ENCODE measurements at regions not wholly inside any gene's neighbourhood (a gene's known extent, or its start where the extent isn't known, plus 50 kb on each side); places are given as distances from the start of the nearest gene placed in this dataset.

DNA sequence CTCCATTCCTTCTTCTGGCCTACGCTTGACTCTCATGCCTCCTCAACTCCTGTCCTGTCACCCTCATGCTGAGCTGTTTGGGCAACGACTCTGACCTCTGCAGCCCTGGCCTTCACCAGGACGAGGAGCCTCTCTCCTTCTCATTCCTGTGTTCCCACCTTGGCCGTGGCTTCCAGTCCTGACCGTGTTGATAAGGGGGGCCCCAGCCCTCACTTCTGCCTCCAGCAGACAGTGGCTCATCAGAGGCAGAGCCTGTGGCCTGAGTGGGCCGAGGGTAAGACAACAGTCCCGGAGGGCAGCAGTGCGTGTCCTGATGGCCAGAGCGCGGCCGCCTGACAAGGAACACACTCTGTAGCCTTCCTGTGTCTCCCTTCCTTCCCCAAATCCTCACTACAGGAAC lies 61.7 kb upstream of the UBE3C start:
- intact Hi-C loops (cut with micrococcal nuclease) = no loop called here

More for the DNA sequence above, 61.7 kb upstream of the UBE3C start:
- Histone ChIP-seq H4K5ac (ENCODE audit: low read depth, low read length) (no peak overlapping the region), H3K23ac (ENCODE audit: low read depth, low read length) (no peak overlapping the region), H2BK5ac (ENCODE audit: low read depth, low read length, poor library complexity, severe bottlenecking) (no peak overlapping the region), H2BK15ac (ENCODE audit: low read depth, low read length) (no peak overlapping the region), H3K79me1 (ENCODE audit: low read depth in 1 of 2, low read length in 2 of 2) (no peaks in the 10 kb centered on the region), H3K4me1 (ENCODE audit: control insufficient read depth, insufficient read depth, low read length) (no peaks in the 10 kb centered on the region), H3K36me3 (ENCODE audit: control insufficient read depth, insufficient read depth, low read length) (no peaks in the 10 kb centered on the region), H3K9me3 (ENCODE audit: control insufficient read depth, insufficient read depth, low read length) (no peaks in the 10 kb centered on the region; the same call in 1 of the 2 replicates), H3K18ac (ENCODE audit: low read depth, low read length) (no peak overlapping the region), H2BK120ac (ENCODE audit: low read depth, low read length) (no peak overlapping the region), H3K56ac (ENCODE audit: extremely low read depth, insufficient read depth, low read length) (no peak overlapping the region), H4K8ac (ENCODE audit: low read depth in 2 of 2, low read length in 2 of 2) (no peak overlapping the region), H2AFZ (replicated peaks; ENCODE audit: low read length, poor library complexity) (no peak overlapping the region), H2AK5ac (ENCODE audit: low read depth, low read length) (no peak overlapping the region), H3K27me3 (ENCODE audit: control insufficient read depth, insufficient read depth, low read length) (peaks cover 25% of the 10 kb centered on the region), H3K9me1 (ENCODE audit: insufficient read depth, low read length) (no peaks in the 10 kb centered on the region), H3K4me3 (ENCODE audit: insufficient read depth, low read depth, low read length) (no peak overlapping the region), H3K4me2 (ENCODE audit: low read depth, low read length) (no peak overlapping the region), H4K20me1 (ENCODE audit: insufficient read depth, low read length) (no peaks in the 10 kb centered on the region), H4K91ac (ENCODE audit: insufficient read depth, low read depth, low read length) (no peak overlapping the region), H3K9ac (ENCODE audit: low read depth, low read length) (no peak overlapping the region), H3K14ac (replicated peaks; ENCODE audit: low read depth, low read length) (no peak overlapping the region), H3K4ac (ENCODE audit: low read depth, low read length) (no peak overlapping the region), H3K27ac (ENCODE audit: insufficient read depth, low read length) (no peak overlapping the region), H2BK20ac (ENCODE audit: low read depth, low read length) (no peak overlapping the region), H2AK9ac (replicated peaks; ENCODE audit: low read depth, low read length, poor library complexity) (no peak overlapping the region)
- dilution Hi-C loops (cut with HindIII; ENCODE audit: low sequenced_read_pairs, unreplicated experiment) (no loop called here), in situ Hi-C loops (cut with MboI; ENCODE audit: low sequenced_read_pairs) (no loop called here)
- ATAC-seq (ENCODE audit: low read depth) = no peak
- BruUV-seq (replicated peaks) = no TSS peak
- CTCF ChIA-PET = no interaction called here
- POLR2A ChIA-PET (ENCODE audit: unreplicated experiment) = no interaction called here
- WGBS, 2 experiments (ENCODE audit: extremely low coverage in 2 of 2, insufficient read length in 1 of 2) = 83% methylated on average over 1 of the region's 11 CpGs; no CpG with 5 or more reads in 1 of the 2 experiments
- DNase-seq = no peak
- TF ChIP-seq RCOR1 (IDR thresholded peaks at IDR 0.05; ENCODE audit: insufficient replicate concordance, low read length) = no peak
- TF ChIP-seq MXI1 (IDR thresholded peaks at IDR 0.05; ENCODE audit: borderline replicate concordance, low read depth, low read length) = no peak
- TF ChIP-seq NFE2L2 (IDR thresholded peaks at IDR 0.05; ENCODE audit: low read depth, low read length) = no peak
- no peak for TF ChIP-seq POLR2A (IDR thresholded peaks at IDR 0.05; ENCODE audit: low read depth, low read length)
- TF ChIP-seq MAZ (IDR thresholded peaks at IDR 0.05; ENCODE audit: borderline replicate concordance, low read depth, low read length) = no peak

Data from IMR-90 (cell line).